LoVo (cell line): ENCODE measurements at regions not wholly inside any gene's neighbourhood (a gene's known extent, or its start where the extent isn't known, plus 50 kb on each side); places are given as distances from the start of the nearest gene placed in this dataset.
A peak's percentile ranks its signal among the peaks of the same experiment; 100 is the strongest.

ENCODE experiments used
- DNase-seq: peaks from one replicate; pipeline ENCODE4 v3.0.0-alpha.2; 2016; ENCODE audit warnings: low spot score

GRCh38 chr10:78162853-78163252 lies 129.2 kb downstream of the RPS24 start:
- no peak for DNase-seq

- no peak for DNase-seq
Observed at GRCh38 chr10:78164702-78165101, 131.0 kb downstream of the RPS24 start.

GRCh38 chr10:78165172-78165571 lies 131.5 kb downstream of the RPS24 start:
- no peak for DNase-seq

GRCh38 chr10:78165617-78166016 lies 132.0 kb downstream of the RPS24 start:
- DNase-seq = peak; percentile 3

GRCh38 chr10:78166261-78166660 lies 132.6 kb downstream of the RPS24 start:
- DNase-seq = no peak

GRCh38 chr10:78169214-78169613 lies 135.6 kb downstream of the RPS24 start:
- no peak for DNase-seq

- no peak for DNase-seq
Observed at GRCh38 chr10:78170026-78170475, 136.4 kb downstream of the RPS24 start.

- no peak for DNase-seq
Observed at GRCh38 chr10:78171633-78172400, 138.2 kb downstream of the RPS24 start.

- DNase-seq = no peak
Observed at GRCh38 chr10:78173360-78174015, 139.8 kb downstream of the RPS24 start.

GRCh38 chr10:78175444-78176015 lies 141.9 kb downstream of the RPS24 start:
- no peak for DNase-seq

GRCh38 chr10:78176320-78177317 lies 143.0 kb downstream of the RPS24 start:
- DNase-seq = no peak

- no peak for DNase-seq
Observed at GRCh38 chr10:78177491-78178185, 144.0 kb downstream of the RPS24 start.

- no peak for DNase-seq
Observed at GRCh38 chr10:78178397-78178796, 144.7 kb downstream of the RPS24 start.

- no peak for DNase-seq
Observed at GRCh38 chr10:78178940-78179339, 145.3 kb downstream of the RPS24 start.

GRCh38 chr10:78179886-78180705 lies 146.4 kb downstream of the RPS24 start:
- DNase-seq = no peak

- DNase-seq = no peak
Observed at GRCh38 chr10:78181381-78182055, 147.9 kb downstream of the RPS24 start.

GRCh38 chr10:78182841-78183240 lies 149.2 kb downstream of the RPS24 start:
- no peak for DNase-seq

GRCh38 chr10:78184851-78185692 lies 151.4 kb downstream of the RPS24 start:
- no peak for DNase-seq

- DNase-seq = no peak
Observed at GRCh38 chr10:78185693-78186055, 152.0 kb downstream of the RPS24 start.
